ENCODE measurements at regions not wholly inside any gene's neighbourhood (a gene's known extent, or its start where the extent isn't known, plus 50 kb on each side); places are given as distances from the start of the nearest gene placed in this dataset.
"Not testable (repeated sequence)": the region's sequence is repeated elsewhere in the genome, so short reads cannot be mapped to it uniquely, and the experiment has no call there.

DNA sequence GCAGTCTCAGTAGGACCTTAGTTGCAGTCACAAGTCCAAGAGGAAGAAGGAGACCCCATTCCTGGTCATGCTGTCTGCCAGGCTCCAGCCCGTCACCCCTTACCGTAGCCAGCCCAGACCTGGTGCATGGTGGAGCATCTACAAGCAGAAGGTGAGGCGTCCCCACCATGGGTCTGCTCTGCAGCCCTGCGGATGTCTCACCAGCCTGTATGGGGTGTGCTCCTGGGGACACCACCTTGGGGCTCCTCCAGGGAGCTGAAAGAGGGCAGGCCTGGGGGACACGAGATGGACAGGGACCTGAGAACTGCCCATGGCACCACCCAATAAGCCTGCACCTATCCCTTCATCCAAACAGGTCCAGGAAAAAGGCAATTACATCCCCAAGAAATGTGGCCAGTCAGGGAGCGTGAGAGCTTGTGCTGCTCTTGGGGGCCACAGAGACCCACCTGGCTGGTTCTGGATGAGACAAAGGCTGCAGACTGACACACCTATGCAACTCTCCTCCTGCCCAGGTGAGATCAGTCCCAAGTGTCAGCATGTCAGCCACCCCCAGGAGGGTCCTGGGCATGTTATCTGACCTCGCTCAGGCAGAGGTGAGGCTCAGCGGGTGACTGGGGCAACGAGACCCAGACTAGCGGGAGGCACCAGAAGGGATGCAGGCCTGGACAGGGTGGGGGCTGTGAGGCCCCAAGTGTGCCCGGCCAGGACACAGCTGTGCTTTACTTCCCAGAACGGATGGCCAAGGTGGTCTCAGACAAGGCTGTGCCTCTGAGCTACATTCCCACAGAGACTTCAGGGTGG lies 84.5 kb upstream of the RET start:
- CTCF ChIA-PET = no interaction called here
- no peak for DNase-seq
- no peak overlapping the region for H3K4me3 Mint-ChIP-seq

DNA sequence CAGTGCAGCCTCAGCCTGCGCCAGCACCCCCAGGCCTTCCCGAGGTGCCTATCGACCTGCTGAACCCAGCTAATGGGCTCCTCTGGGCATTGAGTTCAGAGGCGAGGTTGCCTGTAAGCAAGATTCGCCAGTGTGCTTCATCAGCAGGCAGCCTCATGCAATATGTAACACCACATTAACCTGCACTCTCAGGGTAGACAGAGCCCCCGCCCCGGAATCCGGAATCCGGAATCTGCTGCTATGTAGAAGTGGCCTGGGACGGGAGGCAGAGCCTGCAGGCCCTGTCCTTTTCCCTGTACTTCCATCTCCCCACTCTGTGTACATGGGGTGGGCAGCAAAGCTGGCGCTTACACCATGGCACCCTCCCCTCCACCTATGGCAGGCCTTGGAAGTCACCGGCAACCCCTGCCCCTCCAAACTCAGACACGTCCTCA lies 83.9 kb upstream of the RET start:
- Histone ChIP-seq H3K4me1 (ENCODE audit: control insufficient read depth in 2 of 2, insufficient read depth in 2 of 2, low read length in 2 of 2) (peaks cover 0 to 4% of the 10 kb centered on the region in 2 donors), H3K36me3 (ENCODE audit: control insufficient read depth in 2 of 3, insufficient read depth in 3 of 3, low read length in 3 of 3) (no peaks in the 10 kb centered on the region), H3K27ac (ENCODE audit: low read depth, low read length) (no peak overlapping the region), H3K4me3 (ENCODE audit: low read length) (no peak overlapping the region), H3K9me3 (ENCODE audit: control insufficient read depth in 2 of 3, low read length in 3 of 3) (no peaks in the 10 kb centered on the region), H3K27me3 (ENCODE audit: control insufficient read depth in 2 of 2, insufficient read depth in 2 of 2, low read length in 2 of 2) (no peaks in the 10 kb centered on the region)
- no peak for ATAC-seq
- intact Hi-C loops (cut with micrococcal nuclease) = no loop called here
- Mint-ChIP-seq H3K4me1 (peaks cover 0 to 12% (median 6%) of the 10 kb centered on the region in 7 donors), H3K4me3 (no peak overlapping the region), H3K27ac (no peak overlapping the region), H3K9me3 (no peaks in the 10 kb centered on the region), H3K27me3 (no peaks in the 10 kb centered on the region), H3K36me3 (no peaks in the 10 kb centered on the region)
- no peak for DNase-seq
- CTCF ChIA-PET = no interaction called here
- POLR2A ChIA-PET = no interaction called here

More for the DNA sequence above, 84.5 kb upstream of the RET start:
- peaks cover 0 to 15% (median 10%) of the 10 kb centered on the region in 7 donors for H3K4me1 Mint-ChIP-seq
- no peak overlapping the region for H3K27ac ChIP-seq (ENCODE audit: low read depth, low read length)
- ATAC-seq = no peak
- no peaks in the 10 kb centered on the region for H3K36me3 Mint-ChIP-seq
- POLR2A ChIA-PET = no interaction called here
- no peaks in the 10 kb centered on the region for H3K27me3 Mint-ChIP-seq
- no peaks in the 10 kb centered on the region for H3K27me3 ChIP-seq (ENCODE audit: control insufficient read depth in 2 of 2, insufficient read depth in 2 of 2, low read length in 2 of 2)
- H3K36me3 ChIP-seq (ENCODE audit: control insufficient read depth in 2 of 3, insufficient read depth in 3 of 3, low read length in 3 of 3) = no peaks in the 10 kb centered on the region
- no peaks in the 10 kb centered on the region for H3K9me3 Mint-ChIP-seq
- H3K27ac Mint-ChIP-seq = no peak overlapping the region
- intact Hi-C loops (cut with micrococcal nuclease) = no loop called here
- H3K9me3 ChIP-seq (ENCODE audit: control insufficient read depth in 2 of 3, low read length in 3 of 3) = no peaks in the 10 kb centered on the region
- no peak overlapping the region for H3K4me3 ChIP-seq (ENCODE audit: low read length)
- H3K4me1 ChIP-seq (ENCODE audit: control insufficient read depth in 2 of 2, insufficient read depth in 2 of 2, low read length in 2 of 2) = peaks cover 0 to 4% of the 10 kb centered on the region in 2 donors

DNA sequence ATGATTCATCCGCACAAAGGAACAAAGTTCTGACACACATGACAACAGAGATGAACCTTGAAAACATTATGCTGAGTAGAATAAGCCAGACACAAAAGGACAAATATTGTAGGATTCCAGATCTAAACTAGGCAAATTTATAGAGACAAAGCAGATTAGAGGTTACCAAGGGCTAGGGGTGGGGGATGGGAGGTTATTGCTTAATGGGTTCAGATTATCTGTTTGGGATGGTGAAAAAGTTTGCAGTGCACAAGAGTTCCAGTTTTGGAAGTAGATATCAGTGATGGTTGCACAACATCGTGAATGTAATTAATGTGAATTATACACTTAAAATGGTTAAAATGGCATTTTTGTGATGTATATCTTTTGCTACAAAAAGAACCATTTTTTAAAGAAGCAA lies 82.0 kb upstream of the RET start:
- ATAC-seq; H3K4me1 Mint-ChIP-seq; H3K9me3 Mint-ChIP-seq; H3K4me3 Mint-ChIP-seq; H3K9me3 ChIP-seq (ENCODE audit: control insufficient read depth in 2 of 3, low read length in 3 of 3); CTCF ChIA-PET; H3K27ac ChIP-seq (ENCODE audit: low read depth, low read length); H3K4me1 ChIP-seq (ENCODE audit: control insufficient read depth in 2 of 2, insufficient read depth in 2 of 2, low read length in 2 of 2); H3K36me3 Mint-ChIP-seq; DNase-seq; H3K4me3 ChIP-seq (ENCODE audit: low read length); H3K36me3 ChIP-seq (ENCODE audit: control insufficient read depth in 2 of 3, insufficient read depth in 3 of 3, low read length in 3 of 3); intact Hi-C loops (cut with micrococcal nuclease); H3K27me3 ChIP-seq (ENCODE audit: control insufficient read depth in 2 of 2, insufficient read depth in 2 of 2, low read length in 2 of 2); H3K27me3 Mint-ChIP-seq; POLR2A ChIA-PET; H3K27ac Mint-ChIP-seq: not testable (repeated sequence)

DNA sequence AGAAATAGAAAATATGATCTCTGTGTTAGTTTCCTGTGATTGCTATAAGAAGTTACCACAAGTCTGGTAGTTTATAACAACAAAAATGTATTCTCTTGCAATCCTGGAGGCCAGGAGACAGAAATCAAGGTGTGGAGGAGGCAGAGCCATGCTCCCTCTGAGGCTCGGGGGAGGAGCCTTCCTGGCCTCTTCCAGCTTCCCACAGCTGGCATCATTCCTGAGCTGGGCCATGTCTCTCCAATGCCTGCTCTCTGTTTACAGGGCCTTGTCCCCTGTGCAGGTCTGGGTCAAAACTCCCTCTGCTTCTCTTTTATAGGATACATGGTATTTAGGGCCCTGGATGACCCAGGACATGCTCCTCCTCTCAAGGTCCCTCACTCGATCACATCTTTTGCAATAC lies 81.3 kb upstream of the RET start:
- Mint-ChIP-seq H3K27ac (no peak overlapping the region), H3K4me1 (peaks cover 0 to 2% (median 0%) of the 10 kb centered on the region in 7 donors), H3K9me3 (no peaks in the 10 kb centered on the region), H3K4me3 (no peak overlapping the region), H3K27me3 (peaks cover 0 to 5% (median 0%) of the 10 kb centered on the region in 5 donors), H3K36me3 (no peaks in the 10 kb centered on the region)
- ChIA-PET POLR2A (no interaction called here), CTCF (no interaction called here)
- Histone ChIP-seq H3K27me3 (ENCODE audit: control insufficient read depth in 2 of 2, insufficient read depth in 2 of 2, low read length in 2 of 2) (no peaks in the 10 kb centered on the region), H3K27ac (ENCODE audit: low read depth, low read length) (no peak overlapping the region), H3K4me3 (ENCODE audit: low read length) (no peak overlapping the region), H3K36me3 (ENCODE audit: control insufficient read depth in 2 of 3, insufficient read depth in 3 of 3, low read length in 3 of 3) (no peaks in the 10 kb centered on the region), H3K4me1 (ENCODE audit: control insufficient read depth in 2 of 2, insufficient read depth in 2 of 2, low read length in 2 of 2) (no peaks in the 10 kb centered on the region), H3K9me3 (ENCODE audit: control insufficient read depth in 2 of 3, low read length in 3 of 3) (no peaks in the 10 kb centered on the region)
- DNase-seq = no peak
- ATAC-seq = no peak
- intact Hi-C loops (cut with micrococcal nuclease) = no loop called here

DNA sequence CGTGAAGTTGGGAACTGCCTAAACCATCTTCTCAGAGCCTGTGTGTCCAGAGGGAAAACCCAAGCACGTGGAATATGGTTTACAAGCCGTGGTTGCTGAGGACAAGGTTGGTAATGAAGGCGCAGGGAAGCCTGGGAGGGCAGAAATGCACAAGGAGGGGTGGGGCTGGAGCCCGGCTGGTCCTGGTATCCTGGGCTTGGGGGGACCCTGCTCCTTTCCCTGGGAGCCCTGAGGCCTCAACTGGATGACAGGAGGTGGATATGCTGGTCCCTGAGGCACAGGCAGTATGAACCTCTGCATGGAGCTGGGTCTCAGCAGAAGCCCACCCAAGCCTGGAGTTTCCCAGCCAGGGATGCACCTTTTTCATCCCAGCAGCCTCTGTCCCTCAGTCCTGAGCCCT lies 80.3 kb upstream of the RET start:
- peaks cover 0 to 5% (median 0%) of the 10 kb centered on the region in 5 donors for H3K27me3 Mint-ChIP-seq
- H3K4me3 Mint-ChIP-seq = no peak overlapping the region
- POLR2A ChIA-PET = no interaction called here
- Histone ChIP-seq H3K9me3 (ENCODE audit: control insufficient read depth in 2 of 3, low read length in 3 of 3) (no peaks in the 10 kb centered on the region), H3K27me3 (ENCODE audit: control insufficient read depth in 2 of 2, insufficient read depth in 2 of 2, low read length in 2 of 2) (no peaks in the 10 kb centered on the region), H3K4me1 (ENCODE audit: control insufficient read depth in 2 of 2, insufficient read depth in 2 of 2, low read length in 2 of 2) (no peaks in the 10 kb centered on the region), H3K36me3 (ENCODE audit: control insufficient read depth in 2 of 3, insufficient read depth in 3 of 3, low read length in 3 of 3) (no peaks in the 10 kb centered on the region), H3K4me3 (ENCODE audit: low read length) (no peak overlapping the region), H3K27ac (ENCODE audit: low read depth, low read length) (no peak overlapping the region)
- H3K9me3 Mint-ChIP-seq = no peaks in the 10 kb centered on the region
- ATAC-seq (no peak), DNase-seq (no peak)
- CTCF ChIA-PET = no interaction called here
- no peaks in the 10 kb centered on the region for H3K36me3 Mint-ChIP-seq
- intact Hi-C loops (cut with micrococcal nuclease) = no loop called here
- H3K4me1 Mint-ChIP-seq = no peaks in the 10 kb centered on the region
- H3K27ac Mint-ChIP-seq = no peak overlapping the region

DNA sequence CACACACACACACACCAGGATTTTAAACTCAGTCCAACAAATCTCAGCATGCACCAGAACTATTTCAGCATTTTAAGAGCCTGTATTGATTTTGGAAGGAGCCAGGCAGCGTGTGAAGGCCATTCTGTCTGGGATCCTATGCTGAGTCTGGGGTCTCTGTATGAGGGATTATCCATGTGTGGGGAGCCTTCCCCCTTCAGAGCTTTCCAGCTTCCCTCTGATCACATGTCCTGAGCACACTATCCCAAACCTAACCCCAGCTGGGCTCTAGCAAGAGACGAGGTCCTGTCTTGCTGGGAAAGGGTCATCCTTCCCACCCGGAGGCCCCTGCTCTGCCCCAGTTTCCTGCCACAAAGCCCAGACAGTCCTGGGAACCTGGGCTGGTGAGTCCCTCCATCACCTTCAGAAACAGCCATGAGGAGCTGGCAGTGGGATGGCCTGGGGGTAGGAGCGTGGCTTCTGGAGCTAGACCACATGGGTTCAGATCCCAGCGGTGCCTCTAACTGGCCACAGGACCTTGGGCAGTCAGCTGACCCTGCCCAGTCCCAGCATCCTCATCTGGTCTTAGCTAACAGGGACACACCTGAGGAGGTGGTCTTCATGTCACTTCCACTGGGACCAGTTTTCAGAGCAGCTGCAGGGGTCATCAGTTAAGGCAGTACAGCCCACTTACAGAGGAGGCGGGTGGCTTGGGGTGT lies 79.6 kb upstream of the RET start:
- DNase-seq (no peak), ATAC-seq (no peak)
- H3K4me1 ChIP-seq (ENCODE audit: control insufficient read depth in 2 of 2, insufficient read depth in 2 of 2, low read length in 2 of 2) = no peaks in the 10 kb centered on the region
- Mint-ChIP-seq H3K27me3 (peaks cover 0 to 5% (median 0%) of the 10 kb centered on the region in 5 donors), H3K36me3 (no peaks in the 10 kb centered on the region), H3K9me3 (no peaks in the 10 kb centered on the region), H3K4me3 (no peak overlapping the region), H3K27ac (no peak overlapping the region), H3K4me1 (no peaks in the 10 kb centered on the region)
- H3K9me3 ChIP-seq (ENCODE audit: control insufficient read depth in 2 of 3, low read length in 3 of 3) = no peaks in the 10 kb centered on the region
- no peak overlapping the region for H3K27ac ChIP-seq (ENCODE audit: low read depth, low read length)
- CTCF ChIA-PET = no interaction called here
- no peaks in the 10 kb centered on the region for H3K27me3 ChIP-seq (ENCODE audit: control insufficient read depth in 2 of 2, insufficient read depth in 2 of 2, low read length in 2 of 2)
- POLR2A ChIA-PET = no interaction called here
- intact Hi-C loops (cut with micrococcal nuclease) = no loop called here
- no peaks in the 10 kb centered on the region for H3K36me3 ChIP-seq (ENCODE audit: control insufficient read depth in 2 of 3, insufficient read depth in 3 of 3, low read length in 3 of 3)
- no peak overlapping the region for H3K4me3 ChIP-seq (ENCODE audit: low read length)

DNA sequence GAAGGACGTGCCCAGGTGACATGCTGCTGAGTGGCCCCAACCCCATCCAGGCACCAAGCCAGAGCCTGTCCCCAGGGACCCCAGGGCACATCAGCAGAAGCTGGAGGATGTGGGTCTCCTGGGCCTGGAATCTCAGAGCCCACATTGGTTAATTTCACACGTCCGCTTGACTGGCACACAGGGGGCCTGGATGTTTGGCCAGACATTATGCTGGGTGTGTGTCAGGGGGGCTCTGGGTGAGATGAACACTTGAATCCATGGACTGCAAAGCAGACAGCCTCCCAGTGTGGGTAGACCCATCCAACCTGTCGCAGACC lies 79.1 kb upstream of the RET start:
- no peak overlapping the region for H3K27ac Mint-ChIP-seq
- H3K4me1 Mint-ChIP-seq = no peaks in the 10 kb centered on the region
- no peaks in the 10 kb centered on the region for H3K36me3 ChIP-seq (ENCODE audit: control insufficient read depth in 2 of 3, insufficient read depth in 3 of 3, low read length in 3 of 3)
- no peaks in the 10 kb centered on the region for H3K9me3 ChIP-seq (ENCODE audit: control insufficient read depth in 2 of 3, low read length in 3 of 3)
- intact Hi-C loops (cut with micrococcal nuclease) = no loop called here
- ATAC-seq (no peak), DNase-seq (no peak)
- no peaks in the 10 kb centered on the region for H3K36me3 Mint-ChIP-seq
- H3K4me3 Mint-ChIP-seq = no peak overlapping the region
- no peaks in the 10 kb centered on the region for H3K4me1 ChIP-seq (ENCODE audit: control insufficient read depth in 2 of 2, insufficient read depth in 2 of 2, low read length in 2 of 2)
- CTCF ChIA-PET = no interaction called here
- no peak overlapping the region for H3K4me3 ChIP-seq (ENCODE audit: low read length)
- H3K27me3 Mint-ChIP-seq = peaks cover 0 to 5% (median 0%) of the 10 kb centered on the region in 5 donors
- H3K27me3 ChIP-seq (ENCODE audit: control insufficient read depth in 2 of 2, insufficient read depth in 2 of 2, low read length in 2 of 2) = no peaks in the 10 kb centered on the region
- no peaks in the 10 kb centered on the region for H3K9me3 Mint-ChIP-seq
- no peak overlapping the region for H3K27ac ChIP-seq (ENCODE audit: low read depth, low read length)
- POLR2A ChIA-PET = no interaction called here
